NCI-H2107 treated with DMSO at 0.1 percent for 48 hours (cell line): ENCODE measurements at regions not wholly inside any gene's neighbourhood (a gene's known extent, or its start where the extent isn't known, plus 50 kb on each side); places are given as distances from the start of the nearest gene placed in this dataset.

Experiments used
- DNase-seq: peaks from one replicate; lab custom pipeline; 2025; ENCODE audit not compliant: unreplicated experiment; lab: John Stamatoyannopoulos, UW

GRCh38 chr14:99072433-99072832 lies 199.6 kb downstream of the BCL11B start:
- no peak for DNase-seq

DNA sequence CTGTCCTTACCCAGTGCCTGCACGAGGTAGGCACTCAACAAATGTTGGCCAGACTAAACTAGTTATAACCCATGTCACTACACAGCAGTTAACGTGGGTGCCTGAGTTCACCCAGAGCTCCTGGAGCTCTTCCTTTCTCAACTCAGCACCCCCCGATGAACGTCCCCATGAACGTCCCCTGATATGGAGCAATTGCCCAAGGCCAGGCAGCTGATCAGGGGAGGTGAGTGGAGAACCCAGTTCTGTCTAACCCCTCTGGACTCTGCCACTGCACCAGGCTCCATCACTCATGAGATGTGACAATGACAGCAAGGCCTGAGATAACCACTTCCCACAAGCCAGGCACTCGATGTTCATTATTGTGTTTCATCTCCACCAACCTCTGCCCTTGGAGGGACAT lies 199.0 kb downstream of the BCL11B start:
- no peak for DNase-seq

GRCh38 chr14:99073431-99073830 lies 198.6 kb downstream of the BCL11B start:
- peak; percentile 21 for DNase-seq

- DNase-seq: no peak
Observed at GRCh38 chr14:99075061-99075460, 196.9 kb downstream of the BCL11B start.

DNA sequence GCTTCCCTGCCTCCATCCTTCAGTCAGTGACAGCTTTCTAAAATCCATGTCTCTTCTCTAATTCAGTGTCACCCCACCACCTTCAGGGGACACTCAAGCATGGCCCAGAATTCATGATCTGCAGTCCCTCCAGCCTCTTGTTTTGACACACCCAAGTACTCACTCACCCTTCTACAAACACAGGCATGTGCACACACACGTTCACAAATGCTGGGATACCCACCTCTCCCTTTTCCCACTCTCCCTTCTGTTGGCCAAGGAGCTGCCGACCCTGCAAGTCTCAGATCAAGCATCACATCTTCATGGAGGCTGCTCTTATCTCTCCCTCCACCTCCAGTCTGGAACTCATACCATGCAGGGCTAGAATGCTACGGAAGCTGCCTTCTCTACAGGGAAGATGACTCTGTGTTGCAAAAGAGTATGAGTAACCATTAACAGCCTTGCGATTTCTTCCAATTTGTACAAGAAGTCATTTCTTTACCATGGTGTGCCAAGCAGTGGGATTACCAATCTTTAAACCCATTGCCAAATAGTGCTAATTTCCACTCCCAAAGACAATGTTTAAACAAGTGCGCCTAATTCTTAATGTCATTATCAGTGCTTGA lies 196.1 kb downstream of the BCL11B start:
- no peak for DNase-seq

- DNase-seq: no peak
Observed at GRCh38 chr14:99077076-99077843, 194.7 kb downstream of the BCL11B start.

- DNase-seq: no peak
Observed at GRCh38 chr14:99077844-99078236, 194.2 kb downstream of the BCL11B start.

GRCh38 chr14:99078426-99078825 lies 193.6 kb downstream of the BCL11B start:
- DNase-seq: no peak

GRCh38 chr14:99079061-99079727 lies 192.8 kb downstream of the BCL11B start:
- no peak for DNase-seq

GRCh38 chr14:99080306-99080705 lies 191.7 kb downstream of the BCL11B start:
- no peak for DNase-seq

GRCh38 chr14:99081156-99081765 lies 190.7 kb downstream of the BCL11B start:
- no peak for DNase-seq

DNA sequence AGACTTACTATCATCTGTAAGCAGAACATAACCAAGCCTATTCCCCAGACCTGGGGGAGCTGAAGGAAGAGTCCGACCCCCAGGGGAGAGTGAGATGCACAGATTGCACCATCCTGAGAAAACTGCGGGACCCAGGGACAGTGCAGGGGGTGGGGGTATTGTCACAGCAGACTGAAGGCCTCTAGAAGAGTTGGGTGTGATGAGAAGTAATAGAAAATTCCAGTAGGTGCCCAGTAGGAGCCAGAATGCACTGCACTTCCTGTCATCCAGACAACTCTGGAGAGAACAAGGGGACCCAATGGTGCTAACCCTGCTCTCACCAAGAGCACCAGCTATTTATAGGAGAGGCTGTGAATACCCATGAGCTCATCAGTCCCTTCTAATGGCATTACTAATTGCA lies 190.1 kb downstream of the BCL11B start:
- no peak for DNase-seq

GRCh38 chr14:99093532-99094517 lies 178.2 kb downstream of the BCL11B start:
- DNase-seq: peak; percentile 41

DNA sequence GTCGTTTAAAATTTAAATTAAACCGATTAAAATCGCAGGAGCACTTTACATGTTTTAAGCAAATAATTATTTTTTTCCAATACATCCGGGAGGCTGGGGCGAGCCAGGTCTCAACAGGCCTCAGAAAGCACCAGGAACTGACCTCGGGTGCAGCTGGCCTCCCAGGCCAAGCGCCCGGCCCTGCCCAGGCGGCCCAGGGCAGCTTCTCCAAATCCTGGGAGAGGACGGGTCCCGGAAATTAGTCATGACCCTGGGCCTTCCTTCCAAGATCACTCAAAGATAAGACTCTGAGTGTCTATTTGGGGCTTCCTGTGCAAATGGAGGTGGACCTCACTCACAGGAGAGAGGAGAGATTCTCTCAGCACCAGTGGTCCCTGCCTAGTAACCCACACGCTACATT lies 177.1 kb downstream of the BCL11B start:
- no peak for DNase-seq

DNA sequence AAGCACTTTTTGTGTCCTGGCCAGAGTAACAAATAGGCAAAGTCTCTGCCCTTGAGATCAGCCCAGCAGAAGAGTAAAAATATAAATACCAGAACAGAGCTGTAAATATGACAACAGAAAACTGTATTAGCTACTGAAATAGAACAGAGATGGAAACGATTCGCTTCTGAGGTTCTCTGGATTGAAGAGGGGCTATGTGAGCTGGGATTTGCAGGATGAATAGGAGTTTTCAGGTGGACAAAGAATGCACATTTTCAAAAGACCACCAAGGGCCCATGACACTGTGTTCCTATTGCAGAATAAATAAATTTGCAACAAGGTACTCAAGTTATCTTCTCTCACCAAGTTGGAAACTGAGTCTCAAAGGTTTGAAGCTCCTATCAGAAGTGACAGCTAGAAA lies 176.6 kb downstream of the BCL11B start:
- DNase-seq: no peak

DNA sequence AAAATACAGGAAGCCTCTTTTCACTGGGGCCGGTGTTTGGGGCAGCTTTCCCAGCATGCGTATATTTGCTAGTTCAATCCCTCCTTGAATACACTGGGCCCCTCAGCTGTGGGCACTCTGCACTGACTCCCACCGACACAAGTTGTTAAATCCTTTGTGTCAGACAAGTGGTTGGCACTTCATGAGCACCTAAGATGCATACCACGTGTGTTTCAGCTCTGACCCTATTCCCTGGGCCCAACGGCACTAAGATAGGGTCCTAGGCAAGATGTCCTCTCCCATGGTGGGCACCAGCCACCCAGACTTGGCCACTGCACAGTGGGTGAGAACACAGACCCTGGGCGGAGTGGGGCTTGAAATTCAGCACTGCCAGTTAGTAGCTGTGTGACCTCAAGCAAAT lies 173.8 kb downstream of the BCL11B start:
- DNase-seq: no peak

DNA sequence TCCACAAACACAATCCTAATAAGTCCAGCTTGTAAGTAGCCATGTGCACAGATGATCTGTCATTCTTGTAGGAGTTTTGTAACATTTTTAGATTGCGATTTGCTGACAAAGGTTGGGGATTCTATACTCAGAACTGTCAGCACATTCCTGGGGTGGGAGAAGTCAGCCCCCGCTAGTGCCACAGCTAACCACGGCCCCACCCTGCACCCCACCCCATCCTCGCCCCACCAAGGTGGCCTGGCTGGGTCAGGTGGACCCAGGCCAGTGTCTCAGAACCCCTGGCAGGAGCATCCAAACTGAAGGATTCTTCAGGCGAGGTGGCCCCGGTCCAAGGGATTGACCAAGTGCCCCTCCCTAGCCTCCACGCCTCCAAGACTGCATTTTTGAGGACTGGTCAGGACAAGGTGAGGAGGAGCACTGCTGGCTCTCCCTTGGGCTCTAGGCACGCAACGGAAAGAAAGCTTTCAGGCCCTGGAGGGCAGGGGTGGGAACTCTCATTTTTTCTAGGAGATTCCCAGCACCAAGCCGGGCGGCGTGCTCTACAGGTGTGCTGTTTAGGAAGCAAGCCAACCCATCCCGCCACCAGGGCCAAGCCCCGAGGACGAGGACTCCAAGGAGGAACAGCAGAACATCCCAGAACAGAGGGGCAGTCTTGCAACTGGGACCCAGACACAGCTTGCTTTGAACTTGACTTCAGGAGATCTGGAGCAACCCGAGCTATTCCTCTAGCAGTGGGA lies 172.8 kb downstream of the BCL11B start:
- DNase-seq: no peak

DNA sequence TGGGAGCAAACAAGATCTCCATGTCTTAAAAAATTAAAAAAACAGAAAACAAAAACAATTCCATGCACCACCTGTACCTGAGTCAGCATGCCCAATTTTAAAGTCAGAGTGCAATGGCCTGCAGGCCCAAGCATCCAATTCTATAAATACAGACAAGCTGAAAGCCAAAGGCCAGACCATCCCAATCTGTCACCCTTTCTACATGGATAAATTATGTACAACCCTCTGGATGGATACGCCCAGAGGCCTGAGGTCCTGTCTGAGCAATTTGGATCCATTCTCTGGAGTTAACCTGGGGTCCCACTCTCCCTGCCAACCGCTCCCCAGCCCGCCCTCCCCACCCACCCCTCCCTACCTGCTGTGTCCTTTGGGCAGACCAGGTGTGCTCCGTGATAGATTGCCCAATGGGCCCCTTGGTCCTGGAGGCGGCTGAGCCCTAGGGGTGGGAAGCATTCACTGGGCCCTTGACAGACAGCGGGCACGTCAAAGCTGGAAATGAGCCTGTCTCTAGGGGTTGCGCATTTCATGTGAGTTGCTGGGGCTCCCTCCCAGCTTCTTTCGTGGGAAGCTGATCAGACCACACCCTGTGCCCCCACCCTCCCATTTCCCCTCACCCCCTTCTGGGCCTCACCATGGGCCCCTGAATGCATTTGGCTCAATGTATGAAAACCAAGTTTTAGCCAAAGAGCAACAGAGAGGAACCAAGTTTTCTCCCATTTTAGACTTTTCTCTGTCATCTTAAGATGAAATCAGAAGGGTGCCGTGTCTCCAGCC lies 171.3 kb downstream of the BCL11B start:
- DNase-seq: no peak

GRCh38 chr14:99101855-99102461 lies 170.0 kb downstream of the BCL11B start:
- DNase-seq: no peak
